HT1080 (cell line): ENCODE measurements at regions not wholly inside any gene's neighbourhood (a gene's known extent, or its start where the extent isn't known, plus 50 kb on each side); places are given as distances from the start of the nearest gene placed in this dataset.
"Not testable (repeated sequence)": the region's sequence is repeated elsewhere in the genome, so short reads cannot be mapped to it uniquely, and the experiment has no call there.

Experiments used
- DNase-seq: peaks from one replicate; pipeline ENCODE4 v3.0.0-alpha.2; 2015; ENCODE audit warnings: low read depth

- DNase-seq, result no peak
These were observed 54.9 kb upstream of the NBPF3 start for GRCh38 chr1:21385022-21385421.

- no peak for DNase-seq
These were observed 55.3 kb upstream of the NBPF3 start for GRCh38 chr1:21384620-21385019.

GRCh38 chr1:21383785-21384401 lies 56.0 kb upstream of the NBPF3 start:
- no peak for DNase-seq

GRCh38 chr1:21381354-21381753 lies 58.6 kb upstream of the NBPF3 start:
- DNase-seq, result no peak

GRCh38 chr1:21380147-21380546 lies 59.8 kb upstream of the NBPF3 start:
- DNase-seq, result not testable (repeated sequence)

GRCh38 chr1:21379571-21379970 lies 60.4 kb upstream of the NBPF3 start:
- no peak for DNase-seq

GRCh38 chr1:21378705-21379494 lies 61.0 kb upstream of the NBPF3 start:
- peak; percentile 37 for DNase-seq

- DNase-seq, result no peak
These were observed 67.6 kb upstream of the NBPF3 start for GRCh38 chr1:21372383-21372782.

- DNase-seq, result no peak
These were observed 70.0 kb upstream of the NBPF3 start for GRCh38 chr1:21369905-21370304.

GRCh38 chr1:21368515-21369289 lies 71.2 kb upstream of the NBPF3 start:
- peak; percentile 78 for DNase-seq

- not testable (repeated sequence) for DNase-seq
These were observed 71.9 kb upstream of the NBPF3 start for GRCh38 chr1:21367973-21368514.

GRCh38 chr1:21366288-21366687 lies 73.6 kb upstream of the NBPF3 start:
- no peak for DNase-seq

GRCh38 chr1:21365036-21365435 lies 74.8 kb upstream of the ECE1 start:
- no peak for DNase-seq

GRCh38 chr1:21362096-21362495 lies 71.8 kb upstream of the ECE1 start:
- no peak for DNase-seq

GRCh38 chr1:21361506-21361905 lies 71.2 kb upstream of the ECE1 start:
- no peak for DNase-seq

GRCh38 chr1:21357161-21357560 lies 66.9 kb upstream of the ECE1 start:
- no peak for DNase-seq

- DNase-seq, result no peak
These were observed 65.7 kb upstream of the ECE1 start for GRCh38 chr1:21355956-21356355.

- DNase-seq, result no peak
These were observed 62.3 kb upstream of the ECE1 start for GRCh38 chr1:21352586-21352985.

- DNase-seq, result no peak
These were observed 61.6 kb upstream of the ECE1 start for GRCh38 chr1:21351901-21352300.

GRCh38 chr1:21350202-21350885 lies 60.1 kb upstream of the ECE1 start:
- no peak for DNase-seq

GRCh38 chr1:21349693-21350092 lies 59.4 kb upstream of the ECE1 start:
- no peak for DNase-seq
